ENCODE measurements at regions not wholly inside any gene's neighbourhood (a gene's known extent, or its start where the extent isn't known, plus 50 kb on each side); places are given as distances from the start of the nearest gene placed in this dataset.

DNA sequence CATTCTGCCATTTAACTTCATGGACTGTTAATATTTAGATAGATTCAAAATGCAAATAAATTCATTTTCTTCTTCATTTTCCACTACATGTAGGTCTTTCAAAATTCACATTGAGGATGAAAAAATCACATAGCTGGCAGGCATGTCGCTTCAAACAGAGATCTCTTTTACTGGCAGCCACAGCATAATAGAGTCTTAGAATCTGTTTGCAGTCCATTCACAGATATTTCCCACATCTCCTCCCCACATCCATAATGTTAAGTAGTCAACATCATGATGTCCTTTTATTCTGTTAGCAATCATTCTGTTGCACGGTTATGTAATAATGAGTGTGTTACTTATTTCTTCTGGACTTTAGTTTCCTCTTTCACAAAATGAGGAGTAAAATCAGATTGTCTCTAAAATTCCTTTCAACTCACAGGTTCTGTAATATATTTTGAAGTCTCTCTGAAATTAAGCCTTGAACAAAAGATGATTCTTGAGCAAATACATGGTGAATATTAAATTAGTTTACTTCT lies 257.5 kb upstream of the SNX7 start:
- TF ChIP-seq POLR2A (IDR thresholded peaks at IDR 0.05; ENCODE audit: low read depth, low read length) (no peak), POLR2AphosphoS5 (IDR thresholded peaks at IDR 0.05; ENCODE audit: low read depth, low read length) (no peak), TAF1 (IDR thresholded peaks at IDR 0.05; ENCODE audit: low read depth, low read length) (no peak), SPI1 (IDR thresholded peaks at IDR 0.05; ENCODE audit: low read depth, low read length) (no peak)

Measured in GM12891 (cell line).